Glutamatergic neuron (in vitro differentiated cells): ENCODE measurements at regions not wholly inside any gene's neighbourhood (a gene's known extent, or its start where the extent isn't known, plus 50 kb on each side); places are given as distances from the start of the nearest gene placed in this dataset.

Source experiments
- DNase-seq: peaks from one replicate; pipeline ENCODE4 v3.0.0; 2022
- H3K27ac Mint-ChIP-seq: one replicate; pipeline ENCODE4 v1.8.0; 2020; ENCODE audit warnings: mild to moderate bottlenecking, mixed read lengths, inconsistent platforms; ENCODE audit not compliant: unreplicated experiment
- H3K27me3 Mint-ChIP-seq: one replicate; pipeline ENCODE4 v1.8.0; 2020; ENCODE audit warnings: mild to moderate bottlenecking, moderate library complexity, mixed read lengths, inconsistent platforms; ENCODE audit not compliant: unreplicated experiment
- H3K36me3 Mint-ChIP-seq: one replicate; pipeline ENCODE4 v1.8.0; 2020; ENCODE audit warnings: mild to moderate bottlenecking, mixed read lengths, inconsistent platforms; ENCODE audit not compliant: unreplicated experiment
- H3K4me1 Mint-ChIP-seq: one replicate; pipeline ENCODE4 v1.8.0; 2020; ENCODE audit warnings: mild to moderate bottlenecking, low read depth, mixed read lengths, inconsistent platforms; ENCODE audit not compliant: unreplicated experiment
- H3K4me3 Mint-ChIP-seq: one replicate; pipeline ENCODE4 v1.8.0; 2020; ENCODE audit warnings: mild to moderate bottlenecking, mixed read lengths, inconsistent platforms; ENCODE audit not compliant: unreplicated experiment
- H3K9me3 Mint-ChIP-seq: one replicate; pipeline ENCODE4 v1.8.0; 2020; ENCODE audit warnings: mild to moderate bottlenecking, moderate library complexity, mixed read lengths, inconsistent platforms; ENCODE audit not compliant: unreplicated experiment
- CTCF ChIP-seq: fragments of 200-600 bp; sonication (generic); IDR thresholded peaks from one replicate; pipeline ENCODE4 v1.5.0; 2021; ENCODE audit not compliant: partially characterized antibody, unreplicated experiment

- Mint-ChIP-seq H3K27me3 (no peaks in the 10 kb centered on the region), H3K4me1 (no peaks in the 10 kb centered on the region), H3K27ac (no peak overlapping the region), H3K9me3 (no peaks in the 10 kb centered on the region), H3K4me3 (no peak overlapping the region), H3K36me3 (peaks cover 10% of the 10 kb centered on the region)
- TF ChIP-seq CTCF, result no peak
- no peak for DNase-seq
Observed at GRCh38 chr1:82452096-82452495, 651.4 kb downstream of the ADGRL2 start.

GRCh38 chr1:82451191-82451590 lies 650.5 kb downstream of the ADGRL2 start:
- H3K27ac Mint-ChIP-seq, result no peak overlapping the region
- H3K36me3 Mint-ChIP-seq, result peaks cover 10% of the 10 kb centered on the region
- no peak for TF ChIP-seq CTCF
- no peaks in the 10 kb centered on the region for H3K9me3 Mint-ChIP-seq
- no peak overlapping the region for H3K4me3 Mint-ChIP-seq
- no peak for DNase-seq
- H3K4me1 Mint-ChIP-seq, result no peaks in the 10 kb centered on the region
- H3K27me3 Mint-ChIP-seq, result no peaks in the 10 kb centered on the region

- Mint-ChIP-seq H3K27ac (peak overlapping the region; percentile 8), H3K4me3 (no peak overlapping the region)
- no peak for DNase-seq
Observed at GRCh38 chr1:82449506-82450057, 648.8 kb downstream of the ADGRL2 start.

GRCh38 chr1:82446955-82447354 lies 646.2 kb downstream of the ADGRL2 start:
- Mint-ChIP-seq H3K36me3 (peaks cover 4% of the 10 kb centered on the region), H3K9me3 (no peaks in the 10 kb centered on the region), H3K4me1 (no peaks in the 10 kb centered on the region), H3K27me3 (no peaks in the 10 kb centered on the region), H3K27ac (no peak overlapping the region), H3K4me3 (no peak overlapping the region)
- no peak for DNase-seq
- TF ChIP-seq CTCF, result no peak

More at GRCh38 chr1:82449506-82450057, 648.8 kb downstream of the ADGRL2 start:
- Mint-ChIP-seq H3K4me1 (no peaks in the 10 kb centered on the region), H3K27me3 (no peaks in the 10 kb centered on the region), H3K9me3 (no peaks in the 10 kb centered on the region), H3K36me3 (peaks cover 10% of the 10 kb centered on the region)
- no peak for TF ChIP-seq CTCF

GRCh38 chr1:82446236-82446635 lies 645.5 kb downstream of the ADGRL2 start:
- no peaks in the 10 kb centered on the region for H3K9me3 Mint-ChIP-seq
- H3K4me3 Mint-ChIP-seq, result no peak overlapping the region
- no peak for TF ChIP-seq CTCF
- no peak for DNase-seq
- no peaks in the 10 kb centered on the region for H3K27me3 Mint-ChIP-seq
- no peaks in the 10 kb centered on the region for H3K4me1 Mint-ChIP-seq
- no peaks in the 10 kb centered on the region for H3K36me3 Mint-ChIP-seq
- no peak overlapping the region for H3K27ac Mint-ChIP-seq
